ENCODE measurements at regions not wholly inside any gene's neighbourhood (a gene's known extent, or its start where the extent isn't known, plus 50 kb on each side); places are given as distances from the start of the nearest gene placed in this dataset.

DNA sequence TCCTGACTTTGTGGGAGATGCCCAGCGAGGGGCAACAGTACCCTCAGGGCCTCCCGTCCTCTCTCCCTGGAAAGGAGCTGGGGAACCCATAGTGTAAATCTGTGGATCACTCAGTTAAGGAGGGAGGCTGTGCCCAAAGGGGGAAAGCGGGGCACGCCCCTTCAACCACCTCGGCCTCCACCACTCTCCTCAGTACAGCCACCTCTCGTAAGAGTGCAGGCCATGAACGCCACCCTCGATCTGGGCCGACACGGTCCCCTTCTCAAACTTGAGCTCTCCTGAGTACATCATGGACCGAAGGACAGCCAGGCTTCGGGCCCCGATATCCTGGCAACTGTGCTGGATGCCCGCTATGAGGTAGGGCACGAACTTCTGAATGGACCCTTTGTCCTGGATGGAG, 221.8 kb upstream of the ATP6AP2 start:
- TF ChIP-seq, protein P1, sequence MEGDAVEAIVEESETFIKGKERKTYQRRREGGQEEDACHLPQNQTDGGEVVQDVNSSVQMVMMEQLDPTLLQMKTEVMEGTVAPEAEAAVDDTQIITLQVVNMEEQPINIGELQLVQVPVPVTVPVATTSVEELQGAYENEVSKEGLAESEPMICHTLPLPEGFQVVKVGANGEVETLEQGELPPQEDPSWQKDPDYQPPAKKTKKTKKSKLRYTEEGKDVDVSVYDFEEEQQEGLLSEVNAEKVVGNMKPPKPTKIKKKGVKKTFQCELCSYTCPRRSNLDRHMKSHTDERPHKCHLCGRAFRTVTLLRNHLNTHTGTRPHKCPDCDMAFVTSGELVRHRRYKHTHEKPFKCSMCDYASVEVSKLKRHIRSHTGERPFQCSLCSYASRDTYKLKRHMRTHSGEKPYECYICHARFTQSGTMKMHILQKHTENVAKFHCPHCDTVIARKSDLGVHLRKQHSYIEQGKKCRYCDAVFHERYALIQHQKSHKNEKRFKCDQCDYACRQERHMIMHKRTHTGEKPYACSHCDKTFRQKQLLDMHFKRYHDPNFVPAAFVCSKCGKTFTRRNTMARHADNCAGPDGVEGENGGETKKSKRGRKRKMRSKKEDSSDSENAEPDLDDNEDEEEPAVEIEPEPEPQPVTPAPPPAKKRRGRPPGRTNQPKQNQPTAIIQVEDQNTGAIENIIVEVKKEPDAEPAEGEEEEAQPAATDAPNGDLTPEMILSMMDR (IDR thresholded peaks at IDR 0.05; ENCODE audit: insufficient read depth, low read depth, low read length, missing control alignments), result no peak
- no peak for DNase-seq (ENCODE audit: low read depth)
- no peak overlapping the region for H3K4me3 ChIP-seq (ENCODE audit: low read length)

DNA sequence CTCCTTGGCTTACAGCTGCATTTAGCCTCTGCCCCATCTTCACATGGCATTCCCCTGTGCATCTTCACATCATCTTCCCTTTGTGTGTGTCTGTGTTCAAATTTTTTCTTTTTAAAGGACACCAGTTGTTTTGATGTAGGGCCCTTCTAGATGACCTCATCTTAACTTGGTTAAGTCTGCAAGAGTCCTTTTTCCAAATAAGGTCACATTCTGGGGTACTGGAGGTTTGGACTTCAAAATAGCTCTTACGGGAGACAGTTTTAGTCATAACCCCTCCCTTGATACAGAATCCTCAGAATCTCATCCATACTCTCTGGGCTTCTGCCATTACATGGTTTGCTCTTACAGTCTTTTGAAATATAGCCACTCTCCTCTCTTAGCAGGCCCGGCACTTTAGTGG, 231.5 kb upstream of the ATP6AP2 start:
- no peak overlapping the region for H3K4me3 ChIP-seq (ENCODE audit: low read length)
- no peak for DNase-seq (ENCODE audit: low read depth)
- TF ChIP-seq, protein P1 (IDR thresholded peaks at IDR 0.05; ENCODE audit: insufficient read depth, low read depth, low read length, missing control alignments), result no peak

GRCh38 chrX:40346379-40346778, 234.4 kb upstream of the ATP6AP2 start:
- DNase-seq (ENCODE audit: low read depth), result no peak
- H3K4me3 ChIP-seq (ENCODE audit: low read length), result no peak overlapping the region
- TF ChIP-seq, protein P1 (IDR thresholded peaks at IDR 0.05; ENCODE audit: insufficient read depth, low read depth, low read length, missing control alignments), result no peak

- no peak overlapping the region for H3K4me3 ChIP-seq (ENCODE audit: low read length)
- TF ChIP-seq, protein P1 (IDR thresholded peaks at IDR 0.05; ENCODE audit: insufficient read depth, low read depth, low read length, missing control alignments), result no peak
- DNase-seq (ENCODE audit: low read depth), result no peak
Measured at GRCh38 chrX:40343319-40343718, 237.5 kb upstream of the ATP6AP2 start.

GRCh38 chrX:40340116-40340515, 240.7 kb upstream of the ATP6AP2 start:
- no peak overlapping the region for H3K4me3 ChIP-seq (ENCODE audit: low read length)
- TF ChIP-seq, protein P1 (IDR thresholded peaks at IDR 0.05; ENCODE audit: insufficient read depth, low read depth, low read length, missing control alignments), result no peak
- no peak for DNase-seq (ENCODE audit: low read depth)

DNA sequence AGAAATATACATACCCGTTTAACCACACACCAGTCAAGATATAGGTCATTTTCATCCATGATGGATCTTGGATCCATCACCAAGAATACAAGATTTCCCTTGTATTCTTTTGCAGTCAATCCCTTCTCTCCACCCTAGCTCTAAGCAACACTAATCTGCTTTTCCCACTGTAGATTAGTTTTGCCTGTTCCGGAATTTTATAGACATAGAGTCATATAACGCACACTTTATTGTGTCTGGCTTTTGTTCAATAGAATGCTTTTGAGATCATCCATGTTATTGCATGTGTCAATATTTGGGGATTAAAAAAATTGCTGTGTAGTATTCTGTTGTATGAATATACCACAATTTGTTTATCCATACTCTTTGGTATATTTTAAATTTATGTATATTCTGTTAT, 235.6 kb upstream of the BCOR start:
- no peak for DNase-seq (ENCODE audit: low read depth)
- TF ChIP-seq, protein P1 (IDR thresholded peaks at IDR 0.05; ENCODE audit: insufficient read depth, low read depth, low read length, missing control alignments), result no peak
- H3K4me3 ChIP-seq (ENCODE audit: low read length), result no peak overlapping the region

DNA sequence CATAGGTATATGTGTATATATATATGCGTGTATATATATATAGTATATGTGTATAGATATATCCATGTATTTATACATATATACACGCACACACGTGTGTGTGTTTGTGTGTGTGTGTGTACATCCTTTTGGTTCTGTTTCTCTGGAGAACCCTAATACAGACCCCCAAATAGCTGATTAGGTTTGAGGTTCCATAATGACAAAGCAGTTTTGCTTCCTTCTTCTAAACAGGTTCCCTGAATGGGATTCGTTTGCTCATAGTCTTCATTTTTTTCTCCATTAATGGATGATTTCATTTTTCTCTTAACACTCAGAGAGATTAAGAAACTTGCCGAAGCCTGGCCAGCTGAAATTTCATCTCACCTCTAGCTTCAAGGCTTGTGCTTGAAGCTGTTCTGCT, 234.0 kb upstream of the BCOR start:
- no peak for DNase-seq (ENCODE audit: low read depth)
- no peak overlapping the region for H3K4me3 ChIP-seq (ENCODE audit: low read length)
- TF ChIP-seq, protein P1 (IDR thresholded peaks at IDR 0.05; ENCODE audit: insufficient read depth, low read depth, low read length, missing control alignments), result no peak
